ENCODE measurements at regions not wholly inside any gene's neighbourhood (a gene's known extent, or its start where the extent isn't known, plus 50 kb on each side); places are given as distances from the start of the nearest gene placed in this dataset.

- no peak overlapping the region for H4K91ac ChIP-seq (ENCODE audit: insufficient read length, low read depth, low read length)
- H4K20me1 ChIP-seq (ENCODE audit: control insufficient read depth, insufficient read depth, insufficient read length) = no peaks in the 10 kb centered on the region
- no peaks in the 10 kb centered on the region for H3K79me1 ChIP-seq (ENCODE audit: insufficient read depth, low read depth, low read length, poor library complexity, severe bottlenecking)
- no peak overlapping the region for H2BK120ac ChIP-seq (ENCODE audit: low read depth, low read length, poor library complexity, severe bottlenecking)
- H2BK20ac ChIP-seq (ENCODE audit: low read depth, low read length, poor library complexity, severe bottlenecking) = no peak overlapping the region
- no peak overlapping the region for H3K23ac ChIP-seq (ENCODE audit: insufficient read length, low read depth, low read length)
- no peak overlapping the region for H2AK5ac ChIP-seq (ENCODE audit: insufficient read length, low read length)
- Mint-ChIP-seq H3K36me3 (ENCODE audit: insufficient read depth in 1 of 3, low read depth in 3 of 3) (no peaks in the 10 kb centered on the region; a peak in 1 of 7 replicates), H3K9me3 (no peaks in the 10 kb centered on the region; a peak in 3 of 5 replicates), H3K4me1 (peaks cover 3% of the 10 kb centered on the region in 2 experiments; a peak in 2 of 4 replicates), H3K4me3 (no peak overlapping the region), H3K27ac (no peak overlapping the region), H3K27me3 (ENCODE audit: low read depth) (peaks cover 1% of the 10 kb centered on the region; the same call in 1 of the 2 replicates)
- no peak overlapping the region for H4K8ac ChIP-seq (replicated peaks; ENCODE audit: insufficient read length, low read depth, low read length)
- H3K4me1 ChIP-seq (ENCODE audit: insufficient read depth, low read length) = no peaks in the 10 kb centered on the region
- H3K9me3 ChIP-seq (ENCODE audit: control insufficient read depth, low read depth, low read length) = no peaks in the 10 kb centered on the region
- H2BK15ac ChIP-seq (ENCODE audit: low read depth, low read length) = no peak overlapping the region
- TF ChIP-seq CTCF (conservative IDR thresholded peaks at IDR 0.05) = no peak
- H2BK5ac ChIP-seq (ENCODE audit: insufficient read length, low read length) = no peak overlapping the region
- H3K79me2 ChIP-seq (ENCODE audit: insufficient read depth, low read length) = no peaks in the 10 kb centered on the region
- H3T11ph ChIP-seq (ENCODE audit: low read length) = no peak overlapping the region
- H2BK12ac ChIP-seq (ENCODE audit: insufficient read length, low read depth, low read length) = no peak overlapping the region
- no peaks in the 10 kb centered on the region for H3K23me2 ChIP-seq (ENCODE audit: insufficient read length, low read depth, low read length, poor library complexity, severe bottlenecking)
- H3K18ac ChIP-seq (ENCODE audit: insufficient read length, low read depth, low read length) = no peak overlapping the region
- no peak overlapping the region for H3K56ac ChIP-seq (ENCODE audit: insufficient read length, low read depth, low read length)
- no CpG with 5 or more reads among the region's 8 CpGs for WGBS (ENCODE audit: extremely low coverage, insufficient read length, low lambda C conversion rate)
- H3K14ac ChIP-seq (ENCODE audit: insufficient read depth, low read length) = no peak overlapping the region
- H3K27ac ChIP-seq (ENCODE audit: insufficient read length, low read depth, low read length) = no peak overlapping the region
- no peak overlapping the region for H3K4ac ChIP-seq (ENCODE audit: low read depth, low read length)
- H4K5ac ChIP-seq (ENCODE audit: insufficient read length, low read depth, low read length) = no peak overlapping the region
- H3K27me3 ChIP-seq (ENCODE audit: insufficient read depth, low read length) = no peaks in the 10 kb centered on the region
- no peak overlapping the region for H2AFZ ChIP-seq (ENCODE audit: low read length)
- no peak overlapping the region for H3K9ac ChIP-seq (ENCODE audit: extremely low read depth, insufficient read length, low read length)
- DNase-seq = no peak
- no peak overlapping the region for H3K4me2 ChIP-seq (ENCODE audit: insufficient read depth, insufficient read length, low read length)
Measured at GRCh38 chr6:106790935-106791334, 161.6 kb downstream of the QRSL1 start.

All from H9 (cell line).